K562 (cell line): ENCODE measurements at regions not wholly inside any gene's neighbourhood (a gene's known extent, or its start where the extent isn't known, plus 50 kb on each side); places are given as distances from the start of the nearest gene placed in this dataset.

ENCODE experiments used
- CREB1 ChIP-seq, 2 experiments: sonication (generic) in 1 of 2; formaldehyde crosslinking in 1 of 2; IDR thresholded peaks; 2 replicates each; pipeline versions ENCODE4 v1.6.1 to v1.8.0; 2012 to 2022; ENCODE audit warnings: inconsistent platforms in 1 of 2, mild to moderate bottlenecking in 1 of 2, missing genetic modification reagents in 1 of 2, moderate library complexity in 1 of 2
- ELF1 ChIP-seq: fragments of 200-800 bp; sonication (Bioruptor generic); IDR thresholded peaks from 2 replicates; pipeline ENCODE4 v1.6.1; 2016; ENCODE audit warnings: missing genetic modification characterization, missing compliant biosample characterization
- MAZ ChIP-seq, 2 experiments: fragments of 450-650 bp in 1 of 2; sonication (generic) in 1 of 2; formaldehyde crosslinking; IDR thresholded peaks in 1 of 2; conservative IDR thresholded peaks in 1 of 2; 2 replicates each; pipeline versions ENCODE4 v1.4.0 to v1.5.0; 2020; ENCODE audit warnings: mild to moderate bottlenecking in 1 of 2, missing genetic modification reagents in 1 of 2
- POLR2A ChIP-seq: fragments of 450-650 bp; conservative IDR thresholded peaks from 2 replicates; pipeline ENCODE4 v1.6.1; 2016
- RFX5 ChIP-seq: IDR thresholded peaks from 2 replicates; pipeline ENCODE4 v1.6.1; 2011; ENCODE audit warnings: low read depth, mild to moderate bottlenecking, improper control_type of control experiment, low read length
- RNF2 ChIP-seq: sonication (generic); IDR thresholded peaks from 2 replicates; pipeline ENCODE4 v1.6.1; 2016
- TF ChIP-seq, protein P1 (sequence below): fragments of 250-450 bp; sonication (Bioruptor Pico); IDR thresholded peaks from 2 replicates; pipeline ENCODE4 v1.4.0; 2020; ENCODE audit warnings: mild to moderate bottlenecking, moderate library complexity
- TF ChIP-seq, protein P2 (sequence below), 3 experiments: IDR thresholded peaks in 2 of 3; conservative IDR thresholded peaks in 1 of 3; 2 replicates each; pipeline ENCODE4 v1.5.1; 2011 to 2012; ENCODE audit warnings: low read length in 3 of 3, mild to moderate bottlenecking in 3 of 3, control low read depth in 2 of 3, improper control_type of control experiment in 1 of 3, inconsistent platforms in 1 of 3, low read depth in 1 of 3, mixed read lengths in 1 of 3, moderate library complexity in 1 of 3; ENCODE audit not compliant: insufficient read depth in 2 of 3

DNA sequence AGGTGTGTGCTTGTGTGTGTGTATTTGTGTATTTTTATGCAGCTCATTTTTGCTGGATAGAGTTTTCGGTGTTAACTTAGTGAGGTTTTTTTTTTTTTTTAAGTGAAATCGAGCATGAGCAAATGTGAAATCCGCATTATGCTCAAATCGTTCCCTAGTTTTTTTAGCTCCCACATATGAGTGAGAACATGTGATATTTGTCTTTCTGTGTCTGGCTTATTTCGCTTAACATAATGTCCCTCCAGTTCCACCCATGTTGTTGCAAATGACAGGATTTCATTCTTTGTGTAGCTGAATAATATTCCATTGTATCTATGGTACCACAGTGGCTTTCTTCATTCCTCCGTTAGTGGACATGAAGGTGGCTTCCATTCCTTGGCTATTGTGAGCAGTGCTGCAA is 1103.3 kb upstream of the EEF2KMT start:
- no peak for TF ChIP-seq RFX5
- TF ChIP-seq, protein P1, sequence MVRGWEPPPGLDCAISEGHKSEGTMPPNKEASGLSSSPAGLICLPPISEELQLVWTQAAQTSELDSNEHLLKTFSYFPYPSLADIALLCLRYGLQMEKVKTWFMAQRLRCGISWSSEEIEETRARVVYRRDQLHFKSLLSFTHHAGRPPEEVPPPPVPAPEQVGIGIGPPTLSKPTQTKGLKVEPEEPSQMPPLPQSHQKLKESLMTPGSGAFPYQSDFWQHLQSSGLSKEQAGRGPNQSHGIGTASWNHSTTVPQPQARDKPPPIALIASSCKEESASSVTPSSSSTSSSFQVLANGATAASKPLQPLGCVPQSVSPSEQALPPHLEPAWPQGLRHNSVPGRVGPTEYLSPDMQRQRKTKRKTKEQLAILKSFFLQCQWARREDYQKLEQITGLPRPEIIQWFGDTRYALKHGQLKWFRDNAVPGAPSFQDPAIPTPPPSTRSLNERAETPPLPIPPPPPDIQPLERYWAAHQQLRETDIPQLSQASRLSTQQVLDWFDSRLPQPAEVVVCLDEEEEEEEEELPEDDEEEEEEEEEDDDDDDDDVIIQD, result no peak
- TF ChIP-seq RNF2, result no peak
- TF ChIP-seq, protein P2, sequence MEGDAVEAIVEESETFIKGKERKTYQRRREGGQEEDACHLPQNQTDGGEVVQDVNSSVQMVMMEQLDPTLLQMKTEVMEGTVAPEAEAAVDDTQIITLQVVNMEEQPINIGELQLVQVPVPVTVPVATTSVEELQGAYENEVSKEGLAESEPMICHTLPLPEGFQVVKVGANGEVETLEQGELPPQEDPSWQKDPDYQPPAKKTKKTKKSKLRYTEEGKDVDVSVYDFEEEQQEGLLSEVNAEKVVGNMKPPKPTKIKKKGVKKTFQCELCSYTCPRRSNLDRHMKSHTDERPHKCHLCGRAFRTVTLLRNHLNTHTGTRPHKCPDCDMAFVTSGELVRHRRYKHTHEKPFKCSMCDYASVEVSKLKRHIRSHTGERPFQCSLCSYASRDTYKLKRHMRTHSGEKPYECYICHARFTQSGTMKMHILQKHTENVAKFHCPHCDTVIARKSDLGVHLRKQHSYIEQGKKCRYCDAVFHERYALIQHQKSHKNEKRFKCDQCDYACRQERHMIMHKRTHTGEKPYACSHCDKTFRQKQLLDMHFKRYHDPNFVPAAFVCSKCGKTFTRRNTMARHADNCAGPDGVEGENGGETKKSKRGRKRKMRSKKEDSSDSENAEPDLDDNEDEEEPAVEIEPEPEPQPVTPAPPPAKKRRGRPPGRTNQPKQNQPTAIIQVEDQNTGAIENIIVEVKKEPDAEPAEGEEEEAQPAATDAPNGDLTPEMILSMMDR (IDR thresholded peaks at IDR 0.05 in 2 of 3, conservative IDR thresholded peaks at IDR 0.05 in 1 of 3; ENCODE audit: insufficient read depth in 2 of 3, low read depth in 1 of 3, low read length in 3 of 3), result no peak
- TF ChIP-seq CREB1 (IDR thresholded peaks at IDR 0.05), result no peak
- no peak for TF ChIP-seq CREB1 (CRISPR knock-in tag; IDR thresholded peaks at IDR 0.05)
- TF ChIP-seq POLR2A, result no peak
- no peak for TF ChIP-seq ELF1 (tag)
- TF ChIP-seq MAZ (CRISPR knock-in tag; conservative IDR thresholded peaks at IDR 0.05 in 1 of 2, IDR thresholded peaks at IDR 0.05 in 1 of 2), result no peak
